ENCODE measurements at regions not wholly inside any gene's neighbourhood (a gene's known extent, or its start where the extent isn't known, plus 50 kb on each side); places are given as distances from the start of the nearest gene placed in this dataset.

DNA sequence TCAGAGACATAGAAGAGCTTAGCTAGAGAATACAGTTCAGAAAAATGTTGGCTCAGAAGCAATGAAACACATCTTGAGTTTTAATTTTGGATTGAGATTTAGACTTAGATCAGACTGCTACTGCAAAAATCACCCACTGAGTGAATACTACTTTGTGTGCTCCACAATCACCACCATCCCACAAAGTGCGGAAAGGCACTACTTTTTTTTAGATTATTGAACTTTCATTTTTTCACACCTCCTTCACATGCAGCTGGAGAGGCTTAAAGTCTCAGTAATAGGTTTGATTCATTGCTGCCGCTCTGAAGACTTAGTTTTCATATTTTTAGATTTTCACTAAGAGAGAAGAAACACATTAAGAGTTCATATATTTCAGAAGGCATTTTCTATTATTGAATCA lies 289.9 kb upstream of the PRR20A start:
- no peak for DNase-seq (ENCODE audit: low spot score)
- Histone ChIP-seq H3K27me3 (no peaks in the 10 kb centered on the region), H3K9me3 (no peaks in the 10 kb centered on the region), H3K4me1 (no peaks in the 10 kb centered on the region), H3K4me3 (no peak overlapping the region), H3K27ac (no peak overlapping the region), H3K36me3 (no peaks in the 10 kb centered on the region)
- TF ChIP-seq, protein P1, sequence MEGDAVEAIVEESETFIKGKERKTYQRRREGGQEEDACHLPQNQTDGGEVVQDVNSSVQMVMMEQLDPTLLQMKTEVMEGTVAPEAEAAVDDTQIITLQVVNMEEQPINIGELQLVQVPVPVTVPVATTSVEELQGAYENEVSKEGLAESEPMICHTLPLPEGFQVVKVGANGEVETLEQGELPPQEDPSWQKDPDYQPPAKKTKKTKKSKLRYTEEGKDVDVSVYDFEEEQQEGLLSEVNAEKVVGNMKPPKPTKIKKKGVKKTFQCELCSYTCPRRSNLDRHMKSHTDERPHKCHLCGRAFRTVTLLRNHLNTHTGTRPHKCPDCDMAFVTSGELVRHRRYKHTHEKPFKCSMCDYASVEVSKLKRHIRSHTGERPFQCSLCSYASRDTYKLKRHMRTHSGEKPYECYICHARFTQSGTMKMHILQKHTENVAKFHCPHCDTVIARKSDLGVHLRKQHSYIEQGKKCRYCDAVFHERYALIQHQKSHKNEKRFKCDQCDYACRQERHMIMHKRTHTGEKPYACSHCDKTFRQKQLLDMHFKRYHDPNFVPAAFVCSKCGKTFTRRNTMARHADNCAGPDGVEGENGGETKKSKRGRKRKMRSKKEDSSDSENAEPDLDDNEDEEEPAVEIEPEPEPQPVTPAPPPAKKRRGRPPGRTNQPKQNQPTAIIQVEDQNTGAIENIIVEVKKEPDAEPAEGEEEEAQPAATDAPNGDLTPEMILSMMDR (IDR thresholded peaks at IDR 0.05), result no peak

DNA sequence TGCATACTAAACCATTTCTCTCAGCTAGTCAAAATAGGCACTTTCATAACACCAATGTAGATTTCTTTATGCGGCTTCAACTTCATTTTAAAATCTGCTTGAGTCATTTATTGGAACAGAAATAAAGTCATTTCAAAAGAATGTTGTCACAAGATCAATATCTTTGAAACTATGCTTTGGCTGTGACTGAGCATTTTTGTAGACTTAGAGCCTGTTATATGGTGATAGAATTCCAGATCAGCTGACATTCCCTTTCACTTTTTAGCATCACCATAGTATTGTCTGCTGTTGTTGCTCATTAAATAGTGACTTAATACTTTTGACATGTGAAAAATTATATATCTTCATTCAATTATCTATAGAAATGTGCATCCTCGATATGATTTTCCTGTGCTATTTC lies 279.2 kb upstream of the PRR20A start:
- Histone ChIP-seq H3K27me3 (no peaks in the 10 kb centered on the region), H3K9me3 (no peaks in the 10 kb centered on the region), H3K27ac (no peak overlapping the region), H3K36me3 (no peaks in the 10 kb centered on the region), H3K4me1 (no peaks in the 10 kb centered on the region), H3K4me3 (no peak overlapping the region)
- DNase-seq (ENCODE audit: low spot score), result no peak
- TF ChIP-seq, protein P1 (IDR thresholded peaks at IDR 0.05), result no peak

DNA sequence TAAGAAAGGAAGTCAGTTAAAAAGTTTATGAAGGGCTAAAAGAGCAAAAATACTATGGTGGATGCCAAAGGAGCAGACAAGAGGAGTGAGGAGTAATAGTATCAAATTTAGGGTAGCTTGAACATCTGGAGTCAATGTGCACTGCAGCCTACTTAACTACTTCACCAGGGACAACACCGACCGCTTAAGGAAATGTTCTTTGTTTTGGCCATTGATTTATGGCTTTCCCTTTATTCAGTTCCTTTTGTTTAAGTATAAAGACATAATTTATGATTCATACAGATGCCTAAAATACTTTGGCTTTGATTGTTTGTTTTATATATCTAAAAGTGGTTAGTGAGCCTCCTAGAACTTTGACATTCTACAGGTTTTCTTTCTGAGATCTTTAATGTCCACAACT lies 276.3 kb upstream of the PRR20A start:
- Histone ChIP-seq H3K27me3 (no peaks in the 10 kb centered on the region), H3K9me3 (no peaks in the 10 kb centered on the region), H3K36me3 (no peaks in the 10 kb centered on the region), H3K4me3 (no peak overlapping the region), H3K27ac (no peak overlapping the region), H3K4me1 (no peaks in the 10 kb centered on the region)
- no peak for DNase-seq (ENCODE audit: low spot score)
- TF ChIP-seq, protein P1 (IDR thresholded peaks at IDR 0.05), result no peak

DNA sequence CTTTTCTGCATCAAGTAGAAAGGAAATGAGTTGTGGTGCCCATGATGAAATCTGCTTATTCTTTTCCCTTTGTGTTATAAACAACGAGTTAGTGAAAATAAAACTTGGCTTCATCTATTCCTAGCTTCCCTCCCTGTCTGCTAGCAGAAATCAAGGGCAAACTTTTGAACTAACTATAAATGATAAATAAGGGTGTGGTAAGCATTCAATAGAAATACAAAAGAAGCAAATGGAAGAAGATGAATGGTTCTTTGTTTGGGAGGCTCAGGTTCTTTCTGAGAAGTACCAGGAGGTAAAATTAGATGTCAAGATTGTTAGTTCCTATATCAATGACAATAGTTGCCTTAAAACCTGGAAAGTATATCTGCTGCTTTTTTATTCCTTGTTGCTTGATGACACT lies 275.3 kb upstream of the PRR20A start:
- DNase-seq (ENCODE audit: low spot score), result no peak
- no peaks in the 10 kb centered on the region for H3K9me3 ChIP-seq
- H3K27ac ChIP-seq, result no peak overlapping the region
- TF ChIP-seq, protein P1 (IDR thresholded peaks at IDR 0.05), result no peak
- H3K27me3 ChIP-seq, result no peaks in the 10 kb centered on the region
- no peaks in the 10 kb centered on the region for H3K4me1 ChIP-seq
- no peaks in the 10 kb centered on the region for H3K36me3 ChIP-seq
- no peak overlapping the region for H3K4me3 ChIP-seq

DNA sequence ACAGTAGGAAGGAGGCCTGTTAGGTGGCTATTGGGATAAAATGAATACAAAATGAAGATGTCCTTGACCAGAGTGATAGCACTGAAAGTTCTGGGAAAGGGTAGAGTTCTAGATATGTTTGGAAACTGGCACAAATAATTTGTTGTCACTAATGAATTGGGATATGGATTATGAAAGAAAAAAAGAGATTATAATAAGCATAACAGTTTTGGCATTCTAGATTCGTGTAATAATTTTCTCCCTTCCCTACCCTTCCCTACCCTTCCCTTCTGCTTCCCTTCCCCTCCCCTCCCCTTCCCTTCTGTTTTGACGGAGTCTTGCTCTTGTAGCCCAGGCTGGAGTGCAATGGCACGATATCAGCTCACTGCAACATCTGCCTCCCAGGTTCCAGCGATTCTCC lies 271.0 kb upstream of the PRR20A start:
- TF ChIP-seq, protein P1 (IDR thresholded peaks at IDR 0.05), result no peak
- H3K27me3 ChIP-seq, result no peaks in the 10 kb centered on the region

DNA sequence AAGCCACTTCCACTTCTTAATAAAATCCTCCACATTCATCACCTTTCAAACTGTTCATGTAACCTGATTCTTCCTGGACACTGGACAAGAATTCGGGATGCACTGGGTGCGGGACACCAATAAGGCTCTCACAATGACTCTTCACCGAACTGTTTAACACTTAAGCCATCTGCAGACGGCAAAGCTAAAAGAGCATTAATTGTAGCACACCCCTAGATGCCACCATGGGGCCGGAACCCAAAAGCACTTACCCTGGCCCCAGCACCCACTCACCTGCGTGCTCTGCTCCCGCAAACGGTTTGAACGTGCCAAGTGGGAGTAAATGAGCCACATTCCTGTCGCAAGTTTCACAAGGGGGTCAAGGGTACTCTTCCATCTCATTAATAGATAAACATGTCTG lies 254.3 kb upstream of the PRR20A start:
- H3K4me1 ChIP-seq, result no peaks in the 10 kb centered on the region
- TF ChIP-seq, protein P1 (IDR thresholded peaks at IDR 0.05), result no peak
- no peaks in the 10 kb centered on the region for H3K9me3 ChIP-seq
- no peak for DNase-seq (ENCODE audit: low spot score)
- no peaks in the 10 kb centered on the region for H3K36me3 ChIP-seq
- no peak overlapping the region for H3K4me3 ChIP-seq
- no peak overlapping the region for H3K27ac ChIP-seq
- H3K27me3 ChIP-seq, result no peaks in the 10 kb centered on the region

More for the DNA sequence above, 271.0 kb upstream of the PRR20A start:
- H3K4me1 ChIP-seq, result no peaks in the 10 kb centered on the region
- DNase-seq (ENCODE audit: low spot score), result no peak
- H3K4me3 ChIP-seq, result no peak overlapping the region
- no peaks in the 10 kb centered on the region for H3K9me3 ChIP-seq
- no peaks in the 10 kb centered on the region for H3K36me3 ChIP-seq
- no peak overlapping the region for H3K27ac ChIP-seq

Data from right atrium auricular region (tissue), 2 donors.